ENCODE measurements at regions not wholly inside any gene's neighbourhood (a gene's known extent, or its start where the extent isn't known, plus 50 kb on each side); places are given as distances from the start of the nearest gene placed in this dataset.

GRCh38 chr4:153906231-153906630 is 117.3 kb upstream of the SFRP2 start:
- TF ChIP-seq CTCF (IDR thresholded peaks at IDR 0.05): no peak
- no peak for TF ChIP-seq EP300 (IDR thresholded peaks at IDR 0.05)
- TF ChIP-seq POLR2A (IDR thresholded peaks at IDR 0.05): no peak

Data from sigmoid colon (tissue), 4 donors.